ENCODE measurements at regions not wholly inside any gene's neighbourhood (a gene's known extent, or its start where the extent isn't known, plus 50 kb on each side); places are given as distances from the start of the nearest gene placed in this dataset.

- no peak for FAIRE-seq
- TF ChIP-seq TP53 (CRISPR knock-in tag; IDR thresholded peaks at IDR 0.05) (no peak), HDAC2 (IDR thresholded peaks at IDR 0.05) (no peak), PBX3 (IDR thresholded peaks at IDR 0.05) (no peak), ELK1 (IDR thresholded peaks at IDR 0.05; ENCODE audit: low read depth, low read length) (no peak), E2F6 (IDR thresholded peaks at IDR 0.05; ENCODE audit: borderline replicate concordance, low read depth) (no peak), PHF8 (IDR thresholded peaks at IDR 0.05; ENCODE audit: borderline replicate concordance, low read depth) (no peak), HOXA7 (CRISPR knock-in tag; IDR thresholded peaks at IDR 0.05) (no peak), NR3C1 (IDR thresholded peaks at IDR 0.05) (no peak), MAFK (IDR thresholded peaks at IDR 0.05; ENCODE audit: partially characterized antibody) (no peak), HEYL (CRISPR knock-in tag; IDR thresholded peaks at IDR 0.05) (no peak), FOXS1 (CRISPR knock-in tag; IDR thresholded peaks at IDR 0.05) (no peak), KDM5A (IDR thresholded peaks at IDR 0.05) (no peak), ZSCAN20 (CRISPR knock-in tag; IDR thresholded peaks at IDR 0.05) (no peak), ESRRA (IDR thresholded peaks at IDR 0.05; ENCODE audit: borderline replicate concordance, low read length) (no peak), HMGXB4 (CRISPR knock-in tag; IDR thresholded peaks at IDR 0.05; ENCODE audit: borderline replicate concordance) (no peak), ZFP36 (IDR thresholded peaks at IDR 0.05; ENCODE audit: borderline replicate concordance, partially characterized antibody) (no peak), ZNF302 (CRISPR knock-in tag; IDR thresholded peaks at IDR 0.05) (no peak), CTCF (IDR thresholded peaks at IDR 0.05) (no peak), RNF2 (IDR thresholded peaks at IDR 0.05; ENCODE audit: borderline replicate concordance, low read depth) (no peak)
- no peak for ATAC-seq
- ChIA-PET CTCF (no interaction called here), POLR2A (no interaction called here)
- 0 out of 3 replicates have a peak, but pooled peaks cover 7% of the 10 kb centered on the region for H3K9me3 ChIP-seq
- H3K4me3 ChIP-seq, result no peak overlapping the region
- H3K4me1 ChIP-seq, result no peaks in the 10 kb centered on the region
- no peak overlapping the region for H3K4me2 ChIP-seq
- no peak for DNase-seq (ENCODE audit: low read depth in 1 of 2, low spot score in 1 of 2)
- 33% methylated on average over 7 of the region's 7 CpGs for WGBS (ENCODE audit: missing lambda C conversion rate)
- H3K27ac ChIP-seq, result no peak overlapping the region
These were observed 468.0 kb downstream of the TSHZ3 start for GRCh38 chr19:30881281-30881680.

- Histone ChIP-seq H3K4me3 (no peak overlapping the region), H3K9me3 (0 out of 3 replicates have a peak, but pooled peaks cover 4% of the 10 kb centered on the region), H3K27ac (no peak overlapping the region), H3K4me2 (no peak overlapping the region), H3K4me1 (no peaks in the 10 kb centered on the region)
- CTCF ChIA-PET, result no interaction called here
- POLR2A ChIA-PET, result no interaction called here
- no peak for FAIRE-seq
- no peak for DNase-seq (ENCODE audit: low read depth in 1 of 2, low spot score in 1 of 2)
- TF ChIP-seq E2F6 (IDR thresholded peaks at IDR 0.05; ENCODE audit: borderline replicate concordance, low read depth) (no peak), PBX3 (IDR thresholded peaks at IDR 0.05) (no peak), SMC3 (IDR thresholded peaks at IDR 0.05) (no peak), NR3C1 (IDR thresholded peaks at IDR 0.05) (no peak), TP53 (CRISPR knock-in tag; IDR thresholded peaks at IDR 0.05) (no peak), FOXS1 (CRISPR knock-in tag; IDR thresholded peaks at IDR 0.05) (no peak)
- WGBS (ENCODE audit: missing lambda C conversion rate), result 19% methylated on average over 4 of the region's 4 CpGs
- no peak for ATAC-seq
These were observed 468.7 kb downstream of the TSHZ3 start for GRCh38 chr19:30880551-30880950.
